ENCODE measurements at regions not wholly inside any gene's neighbourhood (a gene's known extent, or its start where the extent isn't known, plus 50 kb on each side); places are given as distances from the start of the nearest gene placed in this dataset.

GRCh38 chr9:14529629-14530028, 163.6 kb downstream of the ZDHHC21 start:
- no peak overlapping the region for H3K4me3 ChIP-seq (ENCODE audit: low read length)
- no peak for TF ChIP-seq CTCF (conservative IDR thresholded peaks at IDR 0.05; ENCODE audit: low read depth, low read length)
- DNase-seq (ENCODE audit: low read depth) = no peak

- no peak overlapping the region for H3K4me3 ChIP-seq (ENCODE audit: low read length)
- DNase-seq (ENCODE audit: low read depth) = no peak
- TF ChIP-seq CTCF (conservative IDR thresholded peaks at IDR 0.05; ENCODE audit: low read depth, low read length) = no peak
Observed at GRCh38 chr9:14529054-14529453, 164.2 kb downstream of the ZDHHC21 start.

GRCh38 chr9:14526504-14526903, 166.7 kb downstream of the ZDHHC21 start:
- no peak for TF ChIP-seq CTCF (conservative IDR thresholded peaks at IDR 0.05; ENCODE audit: low read depth, low read length)
- no peak overlapping the region for H3K4me3 ChIP-seq (ENCODE audit: low read length)
- no peak for DNase-seq (ENCODE audit: low read depth)

GRCh38 chr9:14525856-14526255, 167.4 kb downstream of the ZDHHC21 start:
- no peak overlapping the region for H3K4me3 ChIP-seq (ENCODE audit: low read length)
- TF ChIP-seq CTCF (conservative IDR thresholded peaks at IDR 0.05; ENCODE audit: low read depth, low read length) = no peak
- DNase-seq (ENCODE audit: low read depth) = no peak

GRCh38 chr9:14524873-14525515, 168.2 kb downstream of the ZDHHC21 start:
- no peak for TF ChIP-seq CTCF (conservative IDR thresholded peaks at IDR 0.05; ENCODE audit: low read depth, low read length)
- DNase-seq (ENCODE audit: low read depth) = no peak
- no peak overlapping the region for H3K4me3 ChIP-seq (ENCODE audit: low read length)

GRCh38 chr9:14523545-14523944, 169.7 kb downstream of the ZDHHC21 start:
- DNase-seq (ENCODE audit: low read depth) = no peak
- no peak for TF ChIP-seq CTCF (conservative IDR thresholded peaks at IDR 0.05; ENCODE audit: low read depth, low read length)
- no peak overlapping the region for H3K4me3 ChIP-seq (ENCODE audit: low read length)

GRCh38 chr9:14522627-14523379, 170.4 kb downstream of the ZDHHC21 start:
- no peak for DNase-seq (ENCODE audit: low read depth)
- no peak for TF ChIP-seq CTCF (conservative IDR thresholded peaks at IDR 0.05; ENCODE audit: low read depth, low read length)
- H3K4me3 ChIP-seq (ENCODE audit: low read length) = no peak overlapping the region

Data from retinal pigment epithelial cell (primary cell).